MM.1S (cell line): ENCODE measurements at regions not wholly inside any gene's neighbourhood (a gene's known extent, or its start where the extent isn't known, plus 50 kb on each side); places are given as distances from the start of the nearest gene placed in this dataset.

ENCODE experiments used
- EZH2 ChIP-seq: fragments of 300-600 bp; sonication (generic); optimal IDR thresholded peaks from 2 replicates; pipeline ENCODE3; 2017; ENCODE audit warnings: low read depth, mild to moderate bottlenecking, antibody characterized with exemption, low read length, mixed read lengths
- TF ChIP-seq, protein P1 (sequence below): fragments of 300-600 bp; sonication (generic); IDR thresholded peaks from 2 replicates; pipeline ENCODE4 v1.5.1; 2016; ENCODE audit warnings: antibody characterized with exemption, low read length, mixed read lengths

DNA sequence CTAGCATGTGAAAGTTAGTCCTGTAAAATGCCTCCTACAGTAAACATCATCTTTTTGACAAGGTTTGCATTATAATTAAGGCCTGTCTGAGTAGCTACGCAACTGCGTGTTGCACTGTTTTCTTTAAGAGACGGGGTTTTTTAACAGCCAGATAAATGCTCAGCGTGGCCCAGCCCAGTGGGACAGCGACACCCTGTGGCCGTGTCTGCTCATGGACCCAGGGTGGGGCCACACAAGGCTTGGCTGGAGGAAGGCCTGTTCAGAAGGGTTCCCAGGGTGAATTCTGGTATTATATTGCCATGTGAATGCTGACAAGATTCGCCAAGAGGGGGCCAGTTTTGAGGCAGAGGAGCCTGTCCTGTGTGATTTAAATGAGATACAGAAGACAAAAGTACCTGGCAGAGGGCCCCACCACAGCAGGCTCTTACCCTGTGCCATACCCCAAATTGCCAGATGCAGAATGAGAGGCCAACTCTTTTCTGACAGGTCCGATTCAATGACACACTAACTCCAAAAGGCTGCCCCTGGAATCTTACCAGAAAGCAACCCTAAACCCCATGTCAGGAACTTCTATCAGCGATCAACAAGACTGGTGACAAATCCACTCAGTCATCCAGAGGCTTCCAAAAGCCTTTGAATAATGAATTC lies 65.9 kb upstream of the IRX6 start:
- TF ChIP-seq, protein P1, sequence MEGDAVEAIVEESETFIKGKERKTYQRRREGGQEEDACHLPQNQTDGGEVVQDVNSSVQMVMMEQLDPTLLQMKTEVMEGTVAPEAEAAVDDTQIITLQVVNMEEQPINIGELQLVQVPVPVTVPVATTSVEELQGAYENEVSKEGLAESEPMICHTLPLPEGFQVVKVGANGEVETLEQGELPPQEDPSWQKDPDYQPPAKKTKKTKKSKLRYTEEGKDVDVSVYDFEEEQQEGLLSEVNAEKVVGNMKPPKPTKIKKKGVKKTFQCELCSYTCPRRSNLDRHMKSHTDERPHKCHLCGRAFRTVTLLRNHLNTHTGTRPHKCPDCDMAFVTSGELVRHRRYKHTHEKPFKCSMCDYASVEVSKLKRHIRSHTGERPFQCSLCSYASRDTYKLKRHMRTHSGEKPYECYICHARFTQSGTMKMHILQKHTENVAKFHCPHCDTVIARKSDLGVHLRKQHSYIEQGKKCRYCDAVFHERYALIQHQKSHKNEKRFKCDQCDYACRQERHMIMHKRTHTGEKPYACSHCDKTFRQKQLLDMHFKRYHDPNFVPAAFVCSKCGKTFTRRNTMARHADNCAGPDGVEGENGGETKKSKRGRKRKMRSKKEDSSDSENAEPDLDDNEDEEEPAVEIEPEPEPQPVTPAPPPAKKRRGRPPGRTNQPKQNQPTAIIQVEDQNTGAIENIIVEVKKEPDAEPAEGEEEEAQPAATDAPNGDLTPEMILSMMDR: peak; percentile 51
- no peak for TF ChIP-seq EZH2
